GM18909 (cell line): ENCODE measurements at regions not wholly inside any gene's neighbourhood (a gene's known extent, or its start where the extent isn't known, plus 50 kb on each side); places are given as distances from the start of the nearest gene placed in this dataset.

Experiments used
- ATAC-seq: cut with Tn5 transposase; IDR thresholded peaks from one replicate; pipeline ENCODE4 v1.9.1; 2021; ENCODE audit warnings: mild to moderate bottlenecking; ENCODE audit not compliant: unreplicated experiment, poor library complexity

- no peak for ATAC-seq
These were observed 130.6 kb upstream of the NPVF start for GRCh38 chr7:25358926-25359325.

GRCh38 chr7:25359471-25360059, 131.3 kb upstream of the NPVF start:
- no peak for ATAC-seq

GRCh38 chr7:25360451-25360850, 132.2 kb upstream of the NPVF start:
- no peak for ATAC-seq

GRCh38 chr7:25361387-25361786, 133.1 kb upstream of the NPVF start:
- no peak for ATAC-seq

GRCh38 chr7:25361863-25362262, 133.6 kb upstream of the NPVF start:
- ATAC-seq = no peak

- no peak for ATAC-seq
These were observed 140.4 kb upstream of the NPVF start for GRCh38 chr7:25368599-25369201.

- no peak for ATAC-seq
These were observed 141.5 kb upstream of the NPVF start for GRCh38 chr7:25369786-25370185.

- ATAC-seq = no peak
These were observed 143.7 kb upstream of the NPVF start for GRCh38 chr7:25371972-25372371.

- ATAC-seq = no peak
These were observed 147.7 kb upstream of the NPVF start for GRCh38 chr7:25375805-25376600.

- no peak for ATAC-seq
These were observed 151.3 kb upstream of the NPVF start for GRCh38 chr7:25379351-25380300.

- no peak for ATAC-seq
These were observed 153.7 kb upstream of the NPVF start for GRCh38 chr7:25381818-25382589.

GRCh38 chr7:25382869-25383268, 154.6 kb upstream of the NPVF start:
- ATAC-seq = no peak

- ATAC-seq = no peak
These were observed 155.1 kb upstream of the NPVF start for GRCh38 chr7:25383402-25383801.

GRCh38 chr7:25384788-25385505, 156.7 kb upstream of the NPVF start:
- ATAC-seq = no peak

- no peak for ATAC-seq
These were observed 157.3 kb upstream of the NPVF start for GRCh38 chr7:25385506-25386136.

- ATAC-seq = no peak
These were observed 158.0 kb upstream of the NPVF start for GRCh38 chr7:25386311-25386744.

GRCh38 chr7:25388681-25389080, 160.4 kb upstream of the NPVF start:
- no peak for ATAC-seq

- ATAC-seq = no peak
These were observed 161.3 kb upstream of the NPVF start for GRCh38 chr7:25389489-25390106.
